Keratinocyte (primary cell): ENCODE measurements at regions not wholly inside any gene's neighbourhood (a gene's known extent, or its start where the extent isn't known, plus 50 kb on each side); places are given as distances from the start of the nearest gene placed in this dataset.

ENCODE experiments used
- DNase-seq: peaks from one replicate; pipeline ENCODE4 v3.0.0-alpha.2; 2011; ENCODE audit warnings: low read depth, missing footprints, low spot score
- FAIRE-seq: peaks from 2 replicates; lab custom pipeline; 2011; peaks lifted over from hg19 to GRCh38; lab: Jason Lieb, UNC
- H2AFZ ChIP-seq: 2 replicates; pipeline ENCODE4 v1.6.0; 2012; ENCODE audit warnings: low read length, control low read depth, inconsistent platforms; ENCODE audit not compliant: control insufficient read depth
- H3K27ac ChIP-seq: 2 replicates; pipeline ENCODE4 v1.5.1; 2011; ENCODE audit warnings: low read length; ENCODE audit not compliant: control insufficient read depth, insufficient read depth
- H3K27me3 ChIP-seq: 3 replicates; pipeline ENCODE4 v1.6.0; 2011; ENCODE audit warnings: low read length; ENCODE audit not compliant: control insufficient read depth, insufficient read depth; ENCODE audit errors: extremely low read depth
- H3K36me3 ChIP-seq, 2 experiments: 2 replicates in 1 of 2; 3 replicates in 1 of 2; pipeline ENCODE4 v1.5.1; 2011; ENCODE audit warnings: low read length in 2 of 2, mild to moderate bottlenecking in 1 of 2; ENCODE audit not compliant: control insufficient read depth in 2 of 2, insufficient read depth in 2 of 2; ENCODE audit errors: extremely low read depth in 1 of 2
- H3K4me1 ChIP-seq: 3 replicates; pipeline ENCODE4 v1.5.1; 2011; ENCODE audit warnings: low read length; ENCODE audit not compliant: control insufficient read depth, insufficient read depth; ENCODE audit errors: extremely low read depth
- H3K4me2 ChIP-seq: 3 replicates; pipeline ENCODE4 v1.6.0; 2011; ENCODE audit warnings: low read depth, low read length; ENCODE audit not compliant: control insufficient read depth, insufficient read depth; ENCODE audit errors: extremely low read depth
- H3K4me3 ChIP-seq, 3 experiments: fragments of 200-600 bp in 1 of 3; sonication (generic) in 1 of 3; 2 replicates in 2 of 3; 3 replicates in 1 of 3; pipeline ENCODE4 v1.5.1; 2011 to 2016; ENCODE audit warnings: low read length in 3 of 3, mild to moderate bottlenecking in 3 of 3, control low read depth in 2 of 3, inconsistent platforms in 1 of 3, low read depth in 1 of 3, mixed read lengths in 1 of 3, mixed run types in 1 of 3, moderate library complexity in 1 of 3; ENCODE audit not compliant: control insufficient read depth in 2 of 3, insufficient read depth in 2 of 3; ENCODE audit errors: extremely low read depth in 1 of 3
- H3K79me2 ChIP-seq: 2 replicates; pipeline ENCODE4 v1.6.0; 2012; ENCODE audit warnings: low read length; ENCODE audit not compliant: control insufficient read depth, insufficient read depth
- H3K9ac ChIP-seq: 3 replicates; pipeline ENCODE4 v1.6.0; 2011; ENCODE audit warnings: low read length; ENCODE audit not compliant: control insufficient read depth, insufficient read depth; ENCODE audit errors: extremely low read depth
- H3K9me1 ChIP-seq: 3 replicates; pipeline ENCODE4 v1.6.0; 2011; ENCODE audit warnings: low read length; ENCODE audit not compliant: control insufficient read depth, insufficient read depth; ENCODE audit errors: extremely low read depth
- H3K9me3 ChIP-seq: 2 replicates; pipeline ENCODE4 v1.5.1; 2012; ENCODE audit warnings: low read depth, low read length; ENCODE audit not compliant: control insufficient read depth
- H4K20me1 ChIP-seq: 3 replicates; pipeline ENCODE4 v1.6.0; 2011; ENCODE audit warnings: low read length; ENCODE audit not compliant: control insufficient read depth, insufficient read depth; ENCODE audit errors: extremely low read depth
- CTCF ChIP-seq, 3 experiments: IDR thresholded peaks in 1 of 3; conservative IDR thresholded peaks in 1 of 3; optimal IDR thresholded peaks in 1 of 3; 2 replicates in 2 of 3; 3 replicates in 1 of 3; pipeline versions ENCODE3 to v1.5.1; 2011; ENCODE audit warnings: low read length in 3 of 3, mild to moderate bottlenecking in 3 of 3, moderate library complexity in 2 of 3, control low read depth in 1 of 3, inconsistent platforms in 1 of 3; ENCODE audit not compliant: insufficient read depth in 2 of 3; ENCODE audit errors: extremely low read depth in 1 of 3
- EZH2 ChIP-seq: IDR thresholded peaks from one replicate; pipeline ENCODE4 v1.6.1; 2012; ENCODE audit warnings: inconsistent platforms, mild to moderate bottlenecking, low read length, moderate library complexity
- dilution Hi-C: fragments of 300-500 bp; cut with MboI; formaldehyde crosslinking; loops from one replicate; pipeline ENCODE4 v1.7.0; 2020; ENCODE audit warnings: low sequenced_read_pairs; ENCODE audit not compliant: extremely low pct_ligation_motif_present

- H3K4me3 ChIP-seq: no peak overlapping the region
- DNase-seq (no peak), FAIRE-seq (no peak)
- no peaks in the 10 kb centered on the region for H3K9me1 ChIP-seq
- no peak overlapping the region for H3K4me2 ChIP-seq
- no peak overlapping the region for H3K27ac ChIP-seq
- TF ChIP-seq EZH2 (no peak), CTCF (optimal IDR thresholded peaks at IDR 0.05 in 1 of 3, IDR thresholded peaks at IDR 0.05 in 1 of 3, conservative IDR thresholded peaks at IDR 0.05 in 1 of 3; ENCODE audit: extremely low read depth in 1 of 3, insufficient read depth in 2 of 3, low read length in 3 of 3) (no peak)
- dilution Hi-C loops: no loop called here
- H3K79me2 ChIP-seq: no peaks in the 10 kb centered on the region
- no peak overlapping the region for H3K9ac ChIP-seq
- no peaks in the 10 kb centered on the region for H3K4me1 ChIP-seq
- H3K27me3 ChIP-seq: no peaks in the 10 kb centered on the region
- no peaks in the 10 kb centered on the region for H4K20me1 ChIP-seq
- no peaks in the 10 kb centered on the region for H3K9me3 ChIP-seq
- no peaks in the 10 kb centered on the region for H3K36me3 ChIP-seq
- H2AFZ ChIP-seq: no peak overlapping the region
Measured at GRCh38 chr3:3685721-3686120, 113.5 kb upstream of the LRRN1 start.

GRCh38 chr3:3683261-3683660 is 116.0 kb upstream of the LRRN1 start:
- dilution Hi-C loops: no loop called here
- Histone ChIP-seq H3K79me2 (no peaks in the 10 kb centered on the region), H3K4me3 (no peak overlapping the region), H3K9me1 (no peaks in the 10 kb centered on the region), H3K36me3 (no peaks in the 10 kb centered on the region), H3K9me3 (no peaks in the 10 kb centered on the region), H4K20me1 (no peaks in the 10 kb centered on the region), H3K9ac (no peak overlapping the region), H2AFZ (no peak overlapping the region), H3K27me3 (no peaks in the 10 kb centered on the region), H3K4me2 (no peak overlapping the region), H3K27ac (no peak overlapping the region), H3K4me1 (no peaks in the 10 kb centered on the region)
- FAIRE-seq (peak; percentile 78), DNase-seq (no peak)
- no peak for TF ChIP-seq CTCF (optimal IDR thresholded peaks at IDR 0.05 in 1 of 3, IDR thresholded peaks at IDR 0.05 in 1 of 3, conservative IDR thresholded peaks at IDR 0.05 in 1 of 3; ENCODE audit: extremely low read depth in 1 of 3, insufficient read depth in 2 of 3, low read length in 3 of 3)
- no peak for TF ChIP-seq EZH2
